ENCODE measurements at regions not wholly inside any gene's neighbourhood (a gene's known extent, or its start where the extent isn't known, plus 50 kb on each side); places are given as distances from the start of the nearest gene placed in this dataset.

GRCh38 chr10:109695988-109696387 is 227.3 kb downstream of the XPNPEP1 start:
- no peak for TF ChIP-seq CTCF (IDR thresholded peaks at IDR 0.05)
- TF ChIP-seq JAZF1 (CRISPR knock-in tag; IDR thresholded peaks at IDR 0.05) = no peak
- TF ChIP-seq ZNF138 (CRISPR knock-in tag; conservative IDR thresholded peaks at IDR 0.05) = no peak
- TF ChIP-seq HMGXB4 (CRISPR knock-in tag; IDR thresholded peaks at IDR 0.05) = no peak
- TF ChIP-seq ZNF121 (CRISPR knock-in tag; IDR thresholded peaks at IDR 0.05) = no peak
- no peak for TF ChIP-seq E2F5 (CRISPR knock-in tag; IDR thresholded peaks at IDR 0.05)
- no peak for TF ChIP-seq SP1 (CRISPR knock-in tag; conservative IDR thresholded peaks at IDR 0.05)
- TF ChIP-seq ZNF396 (CRISPR knock-in tag; IDR thresholded peaks at IDR 0.05; ENCODE audit: borderline replicate concordance) = no peak
- TF ChIP-seq ZNF416 (CRISPR knock-in tag; IDR thresholded peaks at IDR 0.05) = no peak
- no peak for TF ChIP-seq CDX4 (CRISPR knock-in tag; IDR thresholded peaks at IDR 0.05; ENCODE audit: borderline replicate concordance)
- TF ChIP-seq JUN (CRISPR knock-in tag; IDR thresholded peaks at IDR 0.05) = no peak

All from WTC11 (cell line).